ENCODE measurements at regions not wholly inside any gene's neighbourhood (a gene's known extent, or its start where the extent isn't known, plus 50 kb on each side); places are given as distances from the start of the nearest gene placed in this dataset.

- Histone ChIP-seq H3K79me2 (ENCODE audit: control insufficient read depth, insufficient read depth, low read length) (no peaks in the 10 kb centered on the region), H3K4me1 (replicated peaks in 1 of 2; ENCODE audit: control insufficient read depth in 2 of 2, insufficient read depth in 2 of 2, low read length in 2 of 2) (no peaks in the 10 kb centered on the region), H2AFZ (ENCODE audit: low read depth, low read length) (no peak overlapping the region), H3K27ac (ENCODE audit: extremely low read depth, low read depth, low read length) (no peak overlapping the region), H3K27me3 (ENCODE audit: control insufficient read depth in 2 of 2, insufficient read depth in 2 of 2, low read length in 2 of 2) (no peaks in the 10 kb centered on the region), H3K4me2 (ENCODE audit: insufficient read depth, low read length) (no peak overlapping the region), H3K9ac (ENCODE audit: insufficient read depth in 1 of 2, low read depth in 2 of 2, low read length in 2 of 2) (no peak overlapping the region), H3K9me1 (ENCODE audit: control insufficient read depth, insufficient read depth, low read length) (no peaks in the 10 kb centered on the region), H3K9me3 (replicated peaks; ENCODE audit: control insufficient read depth, insufficient read depth, low read depth, low read length) (no peaks in the 10 kb centered on the region; the same call in 1 of the 2 replicates), H4K20me1 (replicated peaks; ENCODE audit: control insufficient read depth, insufficient read depth, low read length) (no peaks in the 10 kb centered on the region), H3K4me3 (no peak overlapping the region), H3K36me3 (ENCODE audit: control insufficient read depth, insufficient read depth, low read length) (no peaks in the 10 kb centered on the region)
- no peak for TF ChIP-seq ZNF584 (CRISPR knock-in tag; IDR thresholded peaks at IDR 0.05; ENCODE audit: low read depth)
- no peak for TF ChIP-seq ZBTB2 (IDR thresholded peaks at IDR 0.05)
- no peak for TF ChIP-seq ZNF436 (CRISPR knock-in tag; IDR thresholded peaks at IDR 0.05)
- TF ChIP-seq TSHZ1 (CRISPR knock-in tag; IDR thresholded peaks at IDR 0.05): no peak
- no peak for TF ChIP-seq HDAC6 (IDR thresholded peaks at IDR 0.05; ENCODE audit: low read depth, low read length)
- TF ChIP-seq BHLHE40 (IDR thresholded peaks at IDR 0.05; ENCODE audit: low read length): no peak
- TF ChIP-seq ZBTB26 (CRISPR knock-in tag; IDR thresholded peaks at IDR 0.05): no peak
- no peak for TF ChIP-seq XRCC4 (IDR thresholded peaks at IDR 0.05; ENCODE audit: extremely low read depth, insufficient read depth, insufficient read length)
- no peak for TF ChIP-seq ZNF280B (CRISPR knock-in tag; IDR thresholded peaks at IDR 0.05)
- FAIRE-seq (no peak), ATAC-seq (no peak), DNase-seq (ENCODE audit: extremely low read depth in 1 of 4, low spot score in 3 of 4) (no peak)
- intact Hi-C loops (cut with micrococcal nuclease): no loop called here
- POLR2A ChIA-PET: no interaction called here
- in situ Hi-C loops (cut with MboI): no loop called here
- CTCF ChIA-PET (ENCODE audit: low intra/inter-chr PET ratio): no interaction called here
- no TSS peak for BruUV-seq (replicated peaks)
- 7% methylated on average over 2 of the region's 2 CpGs for WGBS (ENCODE audit: insufficient coverage, low coverage, missing lambda C conversion rate)
These were observed 1804.3 kb upstream of the PCDH10 start for GRCh38 chr4:131344761-131345160.
